ENCODE measurements at regions not wholly inside any gene's neighbourhood (a gene's known extent, or its start where the extent isn't known, plus 50 kb on each side); places are given as distances from the start of the nearest gene placed in this dataset.

GRCh38 chr5:61887271-61887670, 418.7 kb upstream of the KIF2A start:
- Histone ChIP-seq H3K27me3 (no peaks in the 10 kb centered on the region), H3K4me3 (no peak overlapping the region), H3K36me3 (no peaks in the 10 kb centered on the region), H3K4me1 (no peaks in the 10 kb centered on the region), H3K9me3 (peaks cover 0 to 6% (median 0%) of the 10 kb centered on the region in 3 donors), H3K27ac (no peak overlapping the region)
- intact Hi-C loops (cut with DNase I; ENCODE audit: low total_unique reads): no loop called here
- no peak for DNase-seq
- TF ChIP-seq, protein P1, sequence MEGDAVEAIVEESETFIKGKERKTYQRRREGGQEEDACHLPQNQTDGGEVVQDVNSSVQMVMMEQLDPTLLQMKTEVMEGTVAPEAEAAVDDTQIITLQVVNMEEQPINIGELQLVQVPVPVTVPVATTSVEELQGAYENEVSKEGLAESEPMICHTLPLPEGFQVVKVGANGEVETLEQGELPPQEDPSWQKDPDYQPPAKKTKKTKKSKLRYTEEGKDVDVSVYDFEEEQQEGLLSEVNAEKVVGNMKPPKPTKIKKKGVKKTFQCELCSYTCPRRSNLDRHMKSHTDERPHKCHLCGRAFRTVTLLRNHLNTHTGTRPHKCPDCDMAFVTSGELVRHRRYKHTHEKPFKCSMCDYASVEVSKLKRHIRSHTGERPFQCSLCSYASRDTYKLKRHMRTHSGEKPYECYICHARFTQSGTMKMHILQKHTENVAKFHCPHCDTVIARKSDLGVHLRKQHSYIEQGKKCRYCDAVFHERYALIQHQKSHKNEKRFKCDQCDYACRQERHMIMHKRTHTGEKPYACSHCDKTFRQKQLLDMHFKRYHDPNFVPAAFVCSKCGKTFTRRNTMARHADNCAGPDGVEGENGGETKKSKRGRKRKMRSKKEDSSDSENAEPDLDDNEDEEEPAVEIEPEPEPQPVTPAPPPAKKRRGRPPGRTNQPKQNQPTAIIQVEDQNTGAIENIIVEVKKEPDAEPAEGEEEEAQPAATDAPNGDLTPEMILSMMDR (IDR thresholded peaks at IDR 0.05): no peak

DNA sequence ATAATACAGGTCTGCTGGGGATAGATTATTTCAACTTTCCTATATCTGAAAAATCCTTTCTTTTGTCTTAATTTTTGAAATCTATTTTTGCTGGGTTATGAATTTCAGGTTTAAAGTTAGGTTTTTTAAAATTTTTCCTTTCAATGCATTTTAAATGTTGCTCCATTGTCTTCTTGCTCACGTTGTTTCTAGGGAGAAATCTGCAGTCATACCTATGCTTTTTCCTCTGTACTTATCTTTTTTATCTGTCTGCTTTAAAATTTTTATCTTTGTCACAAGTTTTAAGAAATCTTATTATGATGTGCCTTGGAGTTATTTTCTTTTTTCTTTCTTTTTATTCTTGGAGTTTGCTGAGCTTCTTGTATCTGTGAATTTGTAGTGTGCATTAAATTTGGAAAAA, 412.0 kb upstream of the KIF2A start:
- Histone ChIP-seq H3K36me3 (no peaks in the 10 kb centered on the region), H3K27ac (no peak overlapping the region), H3K27me3 (no peaks in the 10 kb centered on the region), H3K4me3 (no peak overlapping the region), H3K4me1 (no peaks in the 10 kb centered on the region), H3K9me3 (peaks cover 0 to 7% (median 0%) of the 10 kb centered on the region in 3 donors)
- TF ChIP-seq, protein P1 (IDR thresholded peaks at IDR 0.05): no peak
- intact Hi-C loops (cut with DNase I; ENCODE audit: low total_unique reads): no loop called here
- no peak for DNase-seq

DNA sequence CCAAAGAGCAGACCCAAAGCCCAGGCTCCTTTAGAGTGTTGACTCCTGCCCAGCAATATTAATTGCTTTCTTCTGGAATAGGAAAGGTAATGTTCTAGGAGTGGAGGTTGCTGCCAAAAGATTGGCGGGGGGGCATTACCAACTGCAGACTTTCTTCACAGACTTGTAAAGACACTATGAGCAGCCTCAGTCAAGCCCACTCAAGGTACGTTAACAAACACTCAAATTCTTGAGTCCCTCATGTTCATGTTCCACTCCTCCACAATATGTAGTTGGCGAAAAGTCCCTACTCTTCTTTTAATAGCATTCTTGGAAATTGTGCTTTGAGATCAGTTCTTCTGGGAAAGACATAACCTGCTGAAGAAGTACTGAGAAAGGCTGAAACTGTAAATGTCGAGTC, 409.2 kb upstream of the KIF2A start:
- TF ChIP-seq, protein P1 (IDR thresholded peaks at IDR 0.05): no peak
- H3K9me3 ChIP-seq: peaks cover 0 to 2% (median 0%) of the 10 kb centered on the region in 3 donors
- DNase-seq: no peak

GRCh38 chr5:61897251-61897650, 408.8 kb upstream of the KIF2A start:
- Histone ChIP-seq H3K4me1 (no peaks in the 10 kb centered on the region), H3K36me3 (no peaks in the 10 kb centered on the region), H3K4me3 (no peak overlapping the region), H3K27me3 (no peaks in the 10 kb centered on the region), H3K9me3 (peaks cover 0 to 2% (median 0%) of the 10 kb centered on the region in 3 donors), H3K27ac (no peak overlapping the region)
- DNase-seq: no peak
- intact Hi-C loops (cut with DNase I; ENCODE audit: low total_unique reads): no loop called here
- TF ChIP-seq, protein P1 (IDR thresholded peaks at IDR 0.05): no peak

More for the DNA sequence above, 409.2 kb upstream of the KIF2A start:
- no peaks in the 10 kb centered on the region for H3K36me3 ChIP-seq
- intact Hi-C loops (cut with DNase I; ENCODE audit: low total_unique reads): no loop called here
- H3K4me1 ChIP-seq: no peaks in the 10 kb centered on the region
- H3K4me3 ChIP-seq: no peak overlapping the region
- no peaks in the 10 kb centered on the region for H3K27me3 ChIP-seq
- H3K27ac ChIP-seq: no peak overlapping the region

DNA sequence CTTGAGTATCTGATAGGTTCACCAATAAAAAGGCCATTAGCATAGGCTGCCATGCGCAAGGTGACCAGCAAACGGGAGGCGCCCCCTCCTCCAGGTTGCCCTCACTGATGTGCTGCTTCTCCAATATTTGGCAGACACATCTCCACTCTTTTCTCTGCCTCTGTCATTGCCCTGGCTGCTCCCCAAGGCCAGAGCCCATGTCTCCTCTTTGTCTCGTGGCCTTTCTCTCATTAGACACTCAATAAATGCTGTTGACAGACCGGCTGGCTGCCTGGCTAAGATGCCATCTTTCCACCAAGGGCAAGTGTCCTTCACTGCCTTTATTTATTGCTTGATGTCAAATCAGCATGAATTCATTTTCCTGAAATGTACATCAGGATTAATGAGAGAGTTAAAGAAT, 404.0 kb upstream of the KIF2A start:
- Histone ChIP-seq H3K4me3 (no peak overlapping the region), H3K9me3 (no peaks in the 10 kb centered on the region), H3K27ac (no peak overlapping the region), H3K36me3 (no peaks in the 10 kb centered on the region), H3K27me3 (no peaks in the 10 kb centered on the region), H3K4me1 (no peaks in the 10 kb centered on the region)
- intact Hi-C loops (cut with DNase I; ENCODE audit: low total_unique reads): no loop called here
- TF ChIP-seq, protein P1 (IDR thresholded peaks at IDR 0.05): no peak
- no peak for DNase-seq

DNA sequence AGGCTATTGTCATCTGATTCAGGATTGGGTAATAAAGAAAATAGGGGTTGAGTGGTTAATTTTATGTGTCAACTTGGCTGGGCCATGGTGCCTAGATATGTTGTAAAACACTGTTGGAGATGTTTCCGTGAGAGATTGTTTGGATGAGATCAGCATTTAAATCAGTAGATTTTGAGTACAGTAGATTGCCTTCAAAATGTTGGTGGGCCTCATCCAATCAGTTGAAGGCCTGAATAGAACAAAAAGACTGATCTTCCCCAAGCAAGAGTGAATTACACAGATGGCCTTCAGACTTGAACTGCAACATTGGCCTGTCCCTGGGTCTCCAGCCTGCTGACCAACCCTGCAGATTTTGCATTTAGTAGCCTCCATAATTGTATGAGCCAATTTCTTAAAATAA, 401.3 kb upstream of the KIF2A start:
- intact Hi-C loops (cut with DNase I; ENCODE audit: low total_unique reads): no loop called here
- Histone ChIP-seq H3K4me1 (no peaks in the 10 kb centered on the region), H3K9me3 (no peaks in the 10 kb centered on the region), H3K27me3 (no peaks in the 10 kb centered on the region), H3K27ac (no peak overlapping the region), H3K36me3 (no peaks in the 10 kb centered on the region), H3K4me3 (no peak overlapping the region)
- no peak for DNase-seq
- TF ChIP-seq, protein P1 (IDR thresholded peaks at IDR 0.05): no peak
